Endothelial cell of umbilical vein (primary cell): ENCODE measurements at regions not wholly inside any gene's neighbourhood (a gene's known extent, or its start where the extent isn't known, plus 50 kb on each side); places are given as distances from the start of the nearest gene placed in this dataset.

Experiments
- BruUV-seq: library from RNA; stranded (reverse); fragments of 400-500 nt; replicated peaks from 2 replicates; lab custom pipeline; 2021; lab: Mats Ljungman, UMichigan
- CTCF ChIA-PET: fragments of 300-600, 350-600 bp; sonication (Branson Sonifier 250); formaldehyde crosslinking; loops from one replicate; lab custom pipeline; 2021; ENCODE audit warnings: antibody characterized with exemption, inconsistent platforms; lab: Charles Lee
- POLR2A ChIA-PET: fragments of 300-600, 350-600 bp; sonication (Branson Sonifier 250); formaldehyde crosslinking; loops from one replicate; lab custom pipeline; 2021; ENCODE audit warnings: antibody characterized with exemption, inconsistent platforms; lab: Charles Lee
- DNase-seq: peaks from one replicate; pipeline ENCODE4 v3.0.0-alpha.2; 2011; ENCODE audit warnings: low read depth, low spot score
- FAIRE-seq: peaks from 2 replicates; lab custom pipeline; 2011; peaks lifted over from hg19 to GRCh38; lab: Jason Lieb, UNC
- H2AFZ ChIP-seq: 2 replicates; pipeline ENCODE4 v1.6.0; 2012; ENCODE audit warnings: low read depth, low read length, control low read depth, inconsistent platforms
- H3K27ac ChIP-seq: 2 replicates; pipeline ENCODE4 v1.5.1; 2011; ENCODE audit warnings: low read depth, mild to moderate bottlenecking, control low read depth, low read length, moderate library complexity; ENCODE audit not compliant: insufficient read depth
- H3K27me3 ChIP-seq, 2 experiments: 2 replicates each; pipeline versions ENCODE4 v1.6.0 to v1.6.1; 2011; ENCODE audit warnings: low read length in 2 of 2, mixed read lengths in 1 of 2; ENCODE audit not compliant: control insufficient read depth in 2 of 2, insufficient read depth in 2 of 2
- H3K36me3 ChIP-seq, 2 experiments: 2 replicates in 1 of 2; 3 replicates in 1 of 2; pipeline ENCODE4 v1.5.1; 2011; ENCODE audit warnings: low read length in 2 of 2, mild to moderate bottlenecking in 1 of 2, moderate library complexity in 1 of 2; ENCODE audit not compliant: control insufficient read depth in 2 of 2, insufficient read depth in 2 of 2; ENCODE audit errors: extremely low read depth in 1 of 2
- H3K4me1 ChIP-seq: 3 replicates; pipeline ENCODE4 v1.5.1; 2011; ENCODE audit warnings: mild to moderate bottlenecking, low read length; ENCODE audit not compliant: control insufficient read depth, insufficient read depth; ENCODE audit errors: extremely low read depth
- H3K4me2 ChIP-seq: 2 replicates; pipeline ENCODE4 v1.6.1; 2011; ENCODE audit warnings: low read length, control low read depth, mixed read lengths; ENCODE audit not compliant: insufficient read depth
- H3K4me3 ChIP-seq, 3 experiments: fragments of 200-600 bp in 1 of 3; sonication (generic), shearing (Covaris generic) in 1 of 3; replicated peaks in 1 of 3; 2 replicates each; pipeline ENCODE4 v1.5.1; 2011 to 2016; ENCODE audit warnings: control low read depth in 3 of 3, low read length in 3 of 3, mild to moderate bottlenecking in 2 of 3, inconsistent platforms in 1 of 3, low read depth in 1 of 3, moderate library complexity in 1 of 3; ENCODE audit not compliant: insufficient read depth in 1 of 3
- H3K79me2 ChIP-seq: 2 replicates; pipeline ENCODE4 v1.6.0; 2012; ENCODE audit warnings: low read length, inconsistent platforms; ENCODE audit not compliant: control insufficient read depth, insufficient read depth
- H3K9ac ChIP-seq: replicated peaks from 2 replicates; pipeline ENCODE3; 2011; ENCODE audit warnings: low read length, control low read depth; ENCODE audit not compliant: insufficient read depth; ENCODE audit errors: extremely low read depth
- H3K9me1 ChIP-seq: replicated peaks from 3 replicates; pipeline ENCODE4 v1.6.0; 2011; ENCODE audit warnings: mild to moderate bottlenecking, low read length; ENCODE audit not compliant: control insufficient read depth, insufficient read depth; ENCODE audit errors: extremely low read depth
- H3K9me3 ChIP-seq: replicated peaks from 2 replicates; pipeline ENCODE4 v1.5.1; 2012; ENCODE audit warnings: low read length, inconsistent platforms; ENCODE audit not compliant: control insufficient read depth, insufficient read depth
- H4K20me1 ChIP-seq: replicated peaks from 2 replicates; pipeline ENCODE3; 2011; ENCODE audit warnings: mild to moderate bottlenecking, low read length; ENCODE audit not compliant: control insufficient read depth, insufficient read depth; ENCODE audit errors: extremely low read depth
- CTCF ChIP-seq, 2 donors: IDR thresholded peaks; 1 replicate in 1 of 2; 2 replicates in 1 of 2; pipeline ENCODE4 v1.5.1; 2011; ENCODE audit warnings: low read length in 2 of 2, mild to moderate bottlenecking in 2 of 2, moderate library complexity in 2 of 2, control low read depth in 1 of 2, inconsistent platforms in 1 of 2, low read depth in 1 of 2; ENCODE audit not compliant: insufficient read depth in 1 of 2; ENCODE audit errors: extremely low read depth in 1 of 2
- EZH2 ChIP-seq: IDR thresholded peaks from 2 replicates; pipeline ENCODE4 v1.6.1; 2012; ENCODE audit warnings: borderline replicate concordance, low read depth, mild to moderate bottlenecking, moderate library complexity, low read length, inconsistent platforms; ENCODE audit not compliant: severe bottlenecking
- FOS ChIP-seq: IDR thresholded peaks from 2 replicates; pipeline ENCODE4 v1.6.1; 2011; ENCODE audit warnings: mild to moderate bottlenecking, low read length, moderate library complexity, borderline replicate concordance; ENCODE audit not compliant: insufficient read depth
- GATA2 ChIP-seq: IDR thresholded peaks from 2 replicates; pipeline ENCODE4 v1.7.0; 2011; ENCODE audit warnings: low read depth, mild to moderate bottlenecking, moderate library complexity, mixed read lengths, low read length; ENCODE audit not compliant: insufficient read length, insufficient read depth
- JUN ChIP-seq: IDR thresholded peaks from 2 replicates; pipeline ENCODE4 v1.6.1; 2011; ENCODE audit warnings: borderline replicate concordance, low read depth; ENCODE audit not compliant: insufficient read length, insufficient read depth
- MAX ChIP-seq: IDR thresholded peaks from 2 replicates; pipeline ENCODE4 v1.6.1; 2011; ENCODE audit not compliant: insufficient read depth, insufficient read length
- MYC ChIP-seq: IDR thresholded peaks from one replicate; pipeline ENCODE4 v1.6.1; 2011; ENCODE audit warnings: mild to moderate bottlenecking, low read depth, low read length
- POLR2A ChIP-seq: IDR thresholded peaks from 2 replicates; pipeline ENCODE4 v1.6.1; 2012; ENCODE audit warnings: low read depth, mild to moderate bottlenecking, control low read depth, low read length
- POLR2AphosphoS5 ChIP-seq: IDR thresholded peaks from 2 replicates; pipeline ENCODE4 v1.6.1; 2012; ENCODE audit warnings: low read depth, mild to moderate bottlenecking, control low read depth, low read length, moderate library complexity; ENCODE audit not compliant: insufficient read depth
- dilution Hi-C: fragments of 300-500 bp; cut with MboI; formaldehyde crosslinking; loops from one replicate; pipeline ENCODE4 v1.15.0; 2019; ENCODE audit warnings: low sequenced_read_pairs; ENCODE audit not compliant: extremely low pct_ligation_motif_present
- intact Hi-C: fragments of 100-400 bp; cut with micrococcal nuclease; formaldehyde crosslinking; loops from one replicate; pipeline ENCODE4 v1.10.0; 2022

- DNase-seq (no peak), FAIRE-seq (no peak)
- CTCF ChIA-PET, result no interaction called here
- no peak for TF ChIP-seq EZH2
- no peak for TF ChIP-seq FOS
- intact Hi-C loops, result no loop called here
- H3K9ac ChIP-seq, result no peak overlapping the region
- POLR2A ChIA-PET, result no interaction called here
- no peak overlapping the region for H3K4me3 ChIP-seq
- dilution Hi-C loops, result loop anchor here (25.0 kb wide), 1 partner anchor 226 kb away; no protein-coding TSS in a partner anchor
- H4K20me1 ChIP-seq, result no peaks in the 10 kb centered on the region
- H3K27me3 ChIP-seq, result peaks cover 2 to 6% of the 10 kb centered on the region in 2 experiments
- no peaks in the 10 kb centered on the region for H3K4me1 ChIP-seq
- no peaks in the 10 kb centered on the region for H3K36me3 ChIP-seq
- H3K27ac ChIP-seq, result no peak overlapping the region
- no peaks in the 10 kb centered on the region for H3K9me3 ChIP-seq
- no TSS peak for BruUV-seq
- no peaks in the 10 kb centered on the region for H3K9me1 ChIP-seq
- no peaks in the 10 kb centered on the region for H3K79me2 ChIP-seq
- H3K4me2 ChIP-seq, result no peak overlapping the region
- no peak overlapping the region for H2AFZ ChIP-seq
These were observed 250.8 kb downstream of the FOXD2 start for GRCh38 chr1:47688461-47689296.

GRCh38 chr1:47689894-47690293 is 252.1 kb downstream of the FOXD2 start:
- H3K4me3 ChIP-seq, result no peak overlapping the region
- no peaks in the 10 kb centered on the region for H3K9me1 ChIP-seq
- CTCF ChIA-PET, result interaction anchor here (1.1 kb wide), 1 partner anchor 14 kb away, joined by 6 read pairs; no protein-coding TSS in a partner anchor
- no peaks in the 10 kb centered on the region for H3K9me3 ChIP-seq
- no TSS peak for BruUV-seq
- dilution Hi-C loops (loop anchor here (25.0 kb wide), 1 partner anchor 228 kb away; no protein-coding TSS in a partner anchor), intact Hi-C loops (no loop called here)
- POLR2A ChIA-PET, result no interaction called here
- H3K36me3 ChIP-seq, result no peaks in the 10 kb centered on the region
- TF ChIP-seq POLR2A (no peak), MAX (no peak), POLR2AphosphoS5 (no peak), FOS (no peak), CTCF (IDR thresholded peaks at IDR 0.05; ENCODE audit: extremely low read depth in 1 of 2, insufficient read depth in 1 of 2, low read depth in 1 of 2, low read length in 2 of 2) (no peak), EZH2 (no peak), MYC (no peak), JUN (no peak), GATA2 (no peak)
- no peaks in the 10 kb centered on the region for H3K4me1 ChIP-seq
- H3K9ac ChIP-seq, result no peak overlapping the region
- H4K20me1 ChIP-seq, result no peaks in the 10 kb centered on the region
- no peak for DNase-seq
- peaks cover 2 to 4% of the 10 kb centered on the region in 2 experiments for H3K27me3 ChIP-seq
- H3K4me2 ChIP-seq, result no peak overlapping the region
- FAIRE-seq, result no peak
- no peak overlapping the region for H2AFZ ChIP-seq
- no peak overlapping the region for H3K27ac ChIP-seq
- H3K79me2 ChIP-seq, result no peaks in the 10 kb centered on the region
